WTC11 (cell line): ENCODE measurements at regions not wholly inside any gene's neighbourhood (a gene's known extent, or its start where the extent isn't known, plus 50 kb on each side); places are given as distances from the start of the nearest gene placed in this dataset.

Source experiments
- FOXP1 ChIP-seq: sonication (generic); formaldehyde crosslinking; IDR thresholded peaks from 2 replicates; pipeline ENCODE4 v1.8.0; 2022; ENCODE audit warnings: missing genetic modification reagents, mild to moderate bottlenecking, moderate library complexity, borderline replicate concordance
- IRF1 ChIP-seq: sonication (generic); formaldehyde crosslinking; IDR thresholded peaks from 2 replicates; pipeline ENCODE4 v1.8.0; 2023; ENCODE audit warnings: missing genetic modification reagents
- NFYB ChIP-seq: sonication (generic); formaldehyde crosslinking; conservative IDR thresholded peaks from 2 replicates; pipeline ENCODE4 v1.8.0; 2022; ENCODE audit warnings: low read depth, missing genetic modification reagents
- TF ChIP-seq, protein P1 (sequence below): sonication (generic); formaldehyde crosslinking; IDR thresholded peaks from 2 replicates; pipeline ENCODE4 v1.8.1; 2023; ENCODE audit warnings: mild to moderate bottlenecking, moderate library complexity, missing genetic modification reagents

DNA sequence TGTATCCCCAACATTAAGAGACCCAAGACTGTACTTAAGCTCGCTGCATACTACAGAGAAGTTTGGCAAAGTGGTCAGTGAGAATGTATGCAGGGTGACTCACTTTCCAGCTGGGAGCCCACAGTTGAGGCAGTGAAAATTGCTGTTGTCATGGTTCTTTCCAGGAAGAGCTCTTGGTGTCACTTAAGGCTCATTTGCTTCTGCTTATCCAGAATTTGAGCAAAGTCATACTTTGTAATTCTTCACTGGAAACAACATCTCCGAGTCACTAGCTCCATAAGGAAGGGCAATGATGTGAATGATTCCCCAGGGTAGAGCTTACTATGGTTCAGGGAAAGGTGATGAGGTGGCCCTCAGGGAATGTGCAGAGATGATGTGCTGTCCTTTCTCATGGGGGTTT is 65.4 kb upstream of the FBXL4 start:
- TF ChIP-seq NFYB (no peak), FOXP1 (no peak), IRF1 (CRISPR knock-in tag) (no peak)
- TF ChIP-seq, protein P1, sequence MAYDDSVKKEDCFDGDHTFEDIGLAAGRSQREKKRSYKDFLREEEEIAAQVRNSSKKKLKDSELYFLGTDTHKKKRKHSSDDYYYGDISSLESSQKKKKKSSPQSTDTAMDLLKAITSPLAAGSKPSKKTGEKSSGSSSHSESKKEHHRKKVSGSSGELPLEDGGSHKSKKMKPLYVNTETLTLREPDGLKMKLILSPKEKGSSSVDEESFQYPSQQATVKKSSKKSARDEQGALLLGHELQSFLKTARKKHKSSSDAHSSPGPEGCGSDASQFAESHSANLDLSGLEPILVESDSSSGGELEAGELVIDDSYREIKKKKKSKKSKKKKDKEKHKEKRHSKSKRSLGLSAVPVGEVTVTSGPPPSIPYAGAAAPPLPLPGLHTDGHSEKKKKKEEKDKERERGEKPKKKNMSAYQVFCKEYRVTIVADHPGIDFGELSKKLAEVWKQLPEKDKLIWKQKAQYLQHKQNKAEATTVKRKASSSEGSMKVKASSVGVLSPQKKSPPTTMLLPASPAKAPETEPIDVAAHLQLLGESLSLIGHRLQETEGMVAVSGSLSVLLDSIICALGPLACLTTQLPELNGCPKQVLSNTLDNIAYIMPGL (CRISPR knock-in tag): no peak
